Inflammatory macrophage treated with lipopolysaccharide for 1 hour (primary cell): ENCODE measurements at regions not wholly inside any gene's neighbourhood (a gene's known extent, or its start where the extent isn't known, plus 50 kb on each side); places are given as distances from the start of the nearest gene placed in this dataset.

ENCODE experiments used
- DNase-seq, 2 donors: peaks; one replicate each; pipeline ENCODE4 v3.0.0-alpha.2; 2020 to 2022

GRCh38 chr9:28868228-28868990 is 1295.1 kb upstream of the C9orf72 start:
- DNase-seq: no peak

GRCh38 chr9:28882529-28882928 is 1309.2 kb upstream of the C9orf72 start:
- DNase-seq: no peak

- no peak for DNase-seq
These were observed 1310.0 kb upstream of the C9orf72 start for GRCh38 chr9:28883234-28883633.

DNA sequence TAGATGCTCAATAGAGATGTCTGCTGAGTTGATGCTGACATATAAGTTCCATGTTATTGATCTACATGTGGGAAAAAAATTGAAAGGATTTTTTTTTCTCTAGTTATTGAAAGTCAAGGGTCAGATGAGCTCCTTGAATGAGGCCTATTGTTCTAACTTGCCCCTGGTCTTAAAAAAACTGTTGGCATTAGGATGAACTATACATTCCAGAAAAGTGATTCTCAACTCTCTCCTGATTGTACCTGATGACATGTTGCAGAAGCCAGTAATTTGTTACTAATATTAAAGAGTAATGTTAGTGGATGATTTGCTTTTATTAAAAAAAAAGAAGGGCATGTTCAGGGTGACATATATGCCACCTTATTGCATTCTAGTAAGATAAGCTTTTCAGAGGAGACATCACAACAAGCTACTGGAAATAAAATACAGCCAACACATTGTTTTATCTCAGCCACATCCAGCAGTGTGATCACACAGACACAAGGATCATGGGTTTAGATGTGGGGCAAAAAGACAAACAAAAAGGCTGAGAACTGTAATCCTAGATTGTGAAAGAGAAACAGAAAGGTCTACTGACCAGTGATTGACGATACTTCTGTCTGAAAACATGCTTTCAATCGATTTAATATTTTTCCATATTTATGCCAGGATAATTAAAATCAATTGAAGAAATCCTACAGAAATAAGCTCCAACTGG is 1314.1 kb upstream of the C9orf72 start:
- DNase-seq: no peak

- no peak for DNase-seq
These were observed 1315.5 kb upstream of the C9orf72 start for GRCh38 chr9:28888806-28889205.

- no peak for DNase-seq
These were observed 1319.3 kb upstream of the C9orf72 start for GRCh38 chr9:28892538-28892937.

- DNase-seq: no peak
These were observed 1326.0 kb upstream of the C9orf72 start for GRCh38 chr9:28899267-28899666.

DNA sequence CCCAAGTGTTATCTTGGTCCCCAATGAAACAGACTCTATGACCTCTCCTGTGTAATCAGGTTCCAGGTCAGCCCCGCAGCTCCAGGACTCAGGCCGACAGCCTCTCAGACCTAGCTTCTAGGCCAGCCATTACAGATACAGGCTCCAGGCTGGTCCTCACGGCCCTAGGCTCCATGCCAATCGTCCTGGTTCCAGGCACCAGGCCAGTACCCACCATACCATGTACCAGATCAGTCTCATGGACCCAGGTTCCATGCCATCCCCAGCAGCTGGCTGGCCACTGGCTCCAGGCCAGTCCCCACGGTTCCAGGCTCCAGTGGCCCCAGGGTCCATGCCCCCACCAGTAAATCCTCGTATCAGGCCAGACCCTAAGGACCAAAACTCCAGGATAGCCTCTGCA is 1326.6 kb upstream of the C9orf72 start:
- no peak for DNase-seq

GRCh38 chr9:28900406-28900805 is 1327.1 kb upstream of the C9orf72 start:
- DNase-seq: no peak

DNA sequence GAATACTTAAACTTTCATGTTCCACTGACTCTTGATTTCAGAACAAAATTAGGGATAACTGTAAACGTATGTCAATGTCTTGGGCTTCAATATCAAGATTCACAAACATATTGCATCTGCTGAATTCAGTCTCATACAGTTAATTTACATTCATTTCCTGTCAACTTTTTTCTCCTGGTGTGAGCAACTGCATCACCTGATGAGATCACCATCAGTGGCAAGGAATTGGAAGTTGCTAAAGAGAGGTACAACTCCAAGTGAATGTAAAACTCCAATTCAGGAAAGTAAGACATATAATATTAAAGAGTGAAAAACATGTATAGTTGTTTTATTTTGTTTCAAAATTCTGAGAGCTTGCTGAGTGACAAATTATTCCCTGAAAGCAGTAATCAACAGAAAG is 1336.2 kb upstream of the C9orf72 start:
- no peak for DNase-seq

DNA sequence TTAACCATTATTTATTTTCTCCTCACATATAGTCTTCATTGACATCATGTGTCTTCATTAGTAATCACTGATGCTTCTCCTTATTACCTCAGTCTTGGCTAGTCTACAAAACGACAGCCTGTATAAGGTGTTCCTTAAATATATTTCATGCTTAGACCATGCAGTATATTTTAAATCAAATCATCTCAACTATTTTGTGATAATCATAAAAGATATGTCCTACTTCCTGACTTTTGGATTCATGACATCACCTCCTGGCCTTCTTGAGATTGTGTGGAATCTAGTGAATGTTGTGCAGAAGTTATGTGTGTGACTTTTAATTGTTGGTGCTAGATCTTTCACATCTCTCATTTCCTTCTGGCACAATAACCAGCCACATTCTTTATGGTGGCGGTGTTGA is 1339.3 kb upstream of the C9orf72 start:
- no peak for DNase-seq

- DNase-seq: no peak
These were observed 1342.1 kb upstream of the C9orf72 start for GRCh38 chr9:28915202-28915930.

DNA sequence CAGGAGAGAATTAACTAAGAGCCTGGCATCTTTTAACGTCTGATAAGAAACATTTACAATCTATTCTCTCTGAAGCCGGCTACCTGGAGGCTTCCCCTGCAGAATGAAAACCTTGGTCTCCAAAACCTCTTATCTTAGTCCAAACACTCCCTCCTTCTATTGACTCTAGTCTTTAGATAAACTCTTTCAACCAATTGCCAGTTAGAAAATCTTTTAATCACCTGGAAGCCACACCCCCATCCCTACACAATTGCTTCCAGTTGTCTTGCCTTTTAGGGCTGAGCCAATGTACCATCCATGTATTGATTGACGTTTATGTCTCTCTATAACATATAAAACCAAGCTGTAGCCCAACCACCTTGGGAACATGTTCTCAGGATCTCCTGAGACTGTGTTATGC is 1343.1 kb upstream of the C9orf72 start:
- DNase-seq: no peak

- DNase-seq: no peak
These were observed 1348.7 kb upstream of the C9orf72 start for GRCh38 chr9:28921857-28922500.

DNA sequence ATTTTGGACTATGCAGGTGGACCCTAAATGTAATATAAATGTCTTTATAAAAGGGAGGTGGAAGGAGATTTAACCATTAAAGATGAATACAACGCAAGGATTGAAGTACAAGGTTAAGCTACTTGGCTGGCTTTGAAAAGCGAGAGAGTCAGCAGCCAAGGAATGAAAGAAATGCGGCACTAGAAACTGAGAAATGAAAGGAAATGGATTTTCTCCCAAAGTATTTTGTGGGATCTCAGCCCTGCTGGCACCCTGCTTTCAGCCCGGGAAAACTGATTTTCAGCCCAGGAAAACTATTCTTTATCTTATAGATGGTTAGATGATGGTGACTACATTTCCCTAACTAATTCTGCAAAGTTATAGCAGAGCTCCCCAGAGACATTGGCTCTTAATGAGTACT is 1349.6 kb upstream of the C9orf72 start:
- no peak for DNase-seq

DNA sequence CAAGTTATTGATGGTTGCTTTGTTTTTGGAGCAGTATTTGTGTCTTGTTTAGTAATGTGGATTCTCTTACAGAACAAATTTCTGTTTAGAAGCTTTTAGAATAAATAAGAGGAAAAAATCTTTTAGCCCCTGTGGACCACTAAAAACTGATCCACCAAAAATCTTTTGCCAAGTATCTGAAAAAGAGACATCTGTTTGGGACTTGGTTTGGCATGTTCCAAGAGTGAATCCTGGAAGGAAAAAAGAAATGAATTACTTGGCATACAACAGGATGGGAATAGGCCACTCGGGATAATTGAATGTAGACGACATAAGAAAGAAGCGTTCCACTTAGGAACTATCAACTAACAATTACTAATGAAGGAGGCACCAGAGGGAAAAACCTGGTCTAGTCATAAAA is 1350.1 kb upstream of the C9orf72 start:
- DNase-seq: no peak

DNA sequence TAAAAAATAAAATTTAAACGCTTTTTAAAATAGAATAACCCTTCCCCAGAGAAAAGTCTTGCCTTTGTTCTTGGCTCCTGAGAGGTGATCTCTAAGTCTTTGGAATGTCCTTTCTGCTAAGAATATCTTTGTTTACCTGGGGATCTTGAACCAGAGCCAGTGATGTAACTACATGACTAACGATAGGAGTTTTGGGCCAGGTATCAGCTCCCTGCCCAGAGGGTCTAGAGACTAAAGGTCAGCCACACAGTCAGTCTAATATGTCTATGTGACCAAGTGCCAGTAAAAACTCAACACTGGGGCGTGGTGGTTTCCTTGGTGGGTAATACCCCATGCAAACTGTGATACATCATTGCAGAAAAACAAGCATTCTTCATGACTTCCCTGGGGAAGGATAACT is 1351.9 kb upstream of the C9orf72 start:
- no peak for DNase-seq

GRCh38 chr9:28926306-28926705 is 1353.0 kb upstream of the C9orf72 start:
- DNase-seq: no peak

DNA sequence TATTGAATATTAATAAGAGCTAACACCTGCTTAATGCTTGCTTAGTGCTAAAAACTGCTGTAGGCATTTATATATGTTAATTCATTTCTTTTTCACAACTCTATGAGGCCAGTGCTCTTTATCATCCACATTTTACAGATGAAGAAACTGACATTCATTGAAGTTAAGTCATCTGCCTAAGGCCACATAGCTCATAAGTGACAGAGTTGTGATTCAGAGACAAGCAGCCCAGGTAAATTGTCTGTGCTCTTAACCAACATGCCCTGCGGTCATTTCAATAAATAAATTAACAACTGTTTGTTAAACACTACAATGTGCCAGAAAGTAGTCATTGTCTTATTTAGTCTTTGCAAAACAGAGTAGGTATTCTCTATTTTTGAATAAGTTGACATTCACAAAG is 1354.4 kb upstream of the C9orf72 start:
- no peak for DNase-seq

DNA sequence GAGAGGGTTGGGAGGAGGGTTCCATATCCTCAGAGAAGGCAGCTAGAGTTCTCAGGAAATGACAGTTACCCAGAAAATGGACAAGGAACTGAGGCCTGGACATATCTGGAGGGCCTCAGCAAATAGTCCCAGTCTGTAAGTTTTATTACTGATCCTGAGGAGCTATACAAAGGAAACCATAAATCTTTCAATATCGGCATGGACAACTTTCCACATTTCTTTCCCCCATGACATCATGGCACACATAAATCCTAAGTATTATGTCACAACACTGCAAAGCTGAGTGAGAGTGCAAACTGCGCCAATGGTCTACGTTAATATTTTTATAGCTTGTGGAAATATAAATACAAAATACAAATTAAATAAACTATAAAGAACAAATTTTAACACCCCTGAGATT is 1356.2 kb upstream of the C9orf72 start:
- no peak for DNase-seq

GRCh38 chr9:28930766-28931165 is 1357.5 kb upstream of the C9orf72 start:
- DNase-seq: no peak

DNA sequence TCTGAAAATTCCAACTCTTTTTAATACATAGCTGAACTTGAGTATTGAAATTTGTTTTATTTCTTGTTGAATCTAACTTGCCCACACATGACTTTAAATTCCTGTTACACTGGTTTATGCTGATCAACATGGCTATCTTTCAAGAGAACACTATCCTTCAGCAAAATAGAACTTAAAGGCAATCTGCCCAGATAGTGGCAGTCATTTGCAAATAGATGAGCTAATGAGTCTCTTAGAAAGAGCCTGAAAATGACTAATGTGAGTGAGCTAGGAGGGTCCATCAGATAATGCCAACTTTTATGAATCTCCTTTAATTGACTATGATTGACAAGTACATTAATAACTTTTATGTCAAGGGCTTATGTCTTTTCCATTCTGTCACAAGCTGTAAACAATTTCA is 1360.8 kb upstream of the C9orf72 start:
- DNase-seq: no peak

GRCh38 chr9:28938981-28939380 is 1365.7 kb upstream of the C9orf72 start:
- no peak for DNase-seq

- no peak for DNase-seq
These were observed 1368.6 kb upstream of the C9orf72 start for GRCh38 chr9:28941856-28942255.
